C4-2B (cell line): ENCODE measurements at regions not wholly inside any gene's neighbourhood (a gene's known extent, or its start where the extent isn't known, plus 50 kb on each side); places are given as distances from the start of the nearest gene placed in this dataset.

ENCODE experiments used
- ZFX ChIP-seq: fragments of 450-650 bp; IDR thresholded peaks from 2 replicates; pipeline ENCODE4 v1.6.1; 2017
- TF ChIP-seq, protein P1 (sequence below): fragments of 450-650 bp; conservative IDR thresholded peaks from 2 replicates; pipeline ENCODE4 v1.5.1; 2017; ENCODE audit warnings: mild to moderate bottlenecking

- TF ChIP-seq, protein P1, sequence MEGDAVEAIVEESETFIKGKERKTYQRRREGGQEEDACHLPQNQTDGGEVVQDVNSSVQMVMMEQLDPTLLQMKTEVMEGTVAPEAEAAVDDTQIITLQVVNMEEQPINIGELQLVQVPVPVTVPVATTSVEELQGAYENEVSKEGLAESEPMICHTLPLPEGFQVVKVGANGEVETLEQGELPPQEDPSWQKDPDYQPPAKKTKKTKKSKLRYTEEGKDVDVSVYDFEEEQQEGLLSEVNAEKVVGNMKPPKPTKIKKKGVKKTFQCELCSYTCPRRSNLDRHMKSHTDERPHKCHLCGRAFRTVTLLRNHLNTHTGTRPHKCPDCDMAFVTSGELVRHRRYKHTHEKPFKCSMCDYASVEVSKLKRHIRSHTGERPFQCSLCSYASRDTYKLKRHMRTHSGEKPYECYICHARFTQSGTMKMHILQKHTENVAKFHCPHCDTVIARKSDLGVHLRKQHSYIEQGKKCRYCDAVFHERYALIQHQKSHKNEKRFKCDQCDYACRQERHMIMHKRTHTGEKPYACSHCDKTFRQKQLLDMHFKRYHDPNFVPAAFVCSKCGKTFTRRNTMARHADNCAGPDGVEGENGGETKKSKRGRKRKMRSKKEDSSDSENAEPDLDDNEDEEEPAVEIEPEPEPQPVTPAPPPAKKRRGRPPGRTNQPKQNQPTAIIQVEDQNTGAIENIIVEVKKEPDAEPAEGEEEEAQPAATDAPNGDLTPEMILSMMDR, result no peak
- TF ChIP-seq ZFX, result no peak
These were observed 91.8 kb upstream of the WDR72 start for GRCh38 chr15:53851110-53851848.
